HepG2 (cell line): ENCODE measurements at regions not wholly inside any gene's neighbourhood (a gene's known extent, or its start where the extent isn't known, plus 50 kb on each side); places are given as distances from the start of the nearest gene placed in this dataset.

Source experiments
- ATAC-seq: fragments of 200-7000 bp; cut with Tn5 transposase; 3 replicates; pipeline ENCODE4 v1.9.1; 2020; ENCODE audit warnings: mild to moderate bottlenecking, moderate library complexity
- BruUV-seq: library from RNA; stranded (reverse); fragments of 400-500 nt; replicated peaks from 2 replicates; lab custom pipeline; 2021; lab: Mats Ljungman, UMichigan
- CTCF ChIA-PET: fragments of 300-600 bp; formaldehyde crosslinking; extraction: SDS; loops from one replicate; lab custom pipeline; 2021; ENCODE audit warnings: low total read pairs, inconsistent platforms, low intra/inter-chr PET ratio; lab: Yijun Ruan, JAX
- POLR2A ChIA-PET: fragments of 350-600 bp; sonication (Branson Sonifier 250); formaldehyde crosslinking; loops from one replicate; lab custom pipeline; 2020; ENCODE audit warnings: antibody characterized with exemption, inconsistent platforms; lab: Yijun Ruan, JAX
- DNase-seq: peaks from one replicate; pipeline ENCODE4 v3.0.0-alpha.2; 2015; ENCODE audit warnings: low spot score
- FAIRE-seq: peaks from 3 replicates; lab custom pipeline; 2011; peaks lifted over from hg19 to GRCh38; lab: Jason Lieb, UNC
- H2AFZ ChIP-seq: one replicate; pipeline ENCODE4 v1.6.1; 2011; ENCODE audit warnings: low read length, inconsistent platforms
- H3K27ac ChIP-seq: fragments of 300-600 bp; 3 replicates; pipeline ENCODE4 v1.8.0; 2011; ENCODE audit warnings: mixed run types, mild to moderate bottlenecking, mixed read lengths, low read length, inconsistent platforms; ENCODE audit not compliant: insufficient read depth; ENCODE audit errors: extremely low read length
- H3K27me3 ChIP-seq, 2 experiments: fragments of 200-600 bp in 1 of 2; 2 replicates in 1 of 2; 3 replicates in 1 of 2; pipeline versions ENCODE4 v1.6.0 to v1.8.0; 2011; ENCODE audit warnings: low read length in 2 of 2, mild to moderate bottlenecking in 2 of 2, moderate library complexity in 2 of 2, inconsistent platforms in 1 of 2; ENCODE audit not compliant: insufficient read depth in 2 of 2, control insufficient read depth in 1 of 2
- H3K36me3 ChIP-seq, 2 experiments: fragments of 200-600 bp in 1 of 2; replicated peaks in 1 of 2; 2 replicates in 1 of 2; 3 replicates in 1 of 2; pipeline versions ENCODE4 v1.5.1 to v1.8.0; 2011; ENCODE audit warnings: low read length in 2 of 2, inconsistent platforms in 1 of 2; ENCODE audit not compliant: insufficient read depth in 2 of 2, control insufficient read depth in 1 of 2
- H3K4me1 ChIP-seq: 2 replicates; pipeline ENCODE4 v1.5.1; 2012; ENCODE audit warnings: low read length, inconsistent platforms; ENCODE audit not compliant: insufficient read depth
- H3K4me2 ChIP-seq: 2 replicates; pipeline ENCODE4 v1.6.0; 2011; ENCODE audit warnings: low read depth, low read length, inconsistent platforms
- H3K4me3 ChIP-seq, 3 experiments: fragments of 200-600 bp in 1 of 3; sonication (generic), shearing (Covaris generic) in 1 of 3; replicated peaks in 1 of 3; 2 replicates each; pipeline ENCODE4 v1.5.1; 2011 to 2016; ENCODE audit warnings: low read length in 3 of 3, inconsistent platforms in 2 of 3, low read depth in 2 of 3, mild to moderate bottlenecking in 2 of 3, control low read depth in 1 of 3, mixed read lengths in 1 of 3; ENCODE audit not compliant: insufficient read depth in 1 of 3
- H3K79me2 ChIP-seq: one replicate; pipeline ENCODE4 v1.6.1; 2011; ENCODE audit warnings: low read length, inconsistent platforms; ENCODE audit not compliant: insufficient read depth
- H3K9ac ChIP-seq: 2 replicates; pipeline ENCODE4 v1.6.0; 2011; ENCODE audit warnings: mild to moderate bottlenecking, low read depth, low read length, inconsistent platforms; ENCODE audit not compliant: insufficient read depth
- H3K9me3 ChIP-seq: 2 replicates; pipeline ENCODE4 v1.5.1; 2012; ENCODE audit warnings: mild to moderate bottlenecking, low read length
- H4K20me1 ChIP-seq: 2 replicates; pipeline ENCODE4 v1.6.0; 2011; ENCODE audit warnings: inconsistent platforms, mild to moderate bottlenecking, low read length, moderate library complexity; ENCODE audit not compliant: insufficient read depth
- ATF5 ChIP-seq: sonication (generic); formaldehyde crosslinking; IDR thresholded peaks from 2 replicates; pipeline ENCODE4 v1.4.0; 2020; ENCODE audit warnings: mild to moderate bottlenecking, low read depth, missing genetic modification reagents
- HNRNPK ChIP-seq: fragments of 200-400 bp; formaldehyde crosslinking; IDR thresholded peaks from 2 replicates; pipeline ENCODE4 v1.6.1; 2018; ENCODE audit warnings: low read length, low read depth, moderate library complexity, mild to moderate bottlenecking; ENCODE audit not compliant: poor library complexity, severe bottlenecking
- KMT2B ChIP-seq: IDR thresholded peaks from 2 replicates; pipeline ENCODE4 v1.6.1; 2016; ENCODE audit warnings: missing genetic modification reagents, missing compliant biosample characterization
- MIER2 ChIP-seq: IDR thresholded peaks from 2 replicates; pipeline ENCODE4 v1.6.1; 2016; ENCODE audit warnings: missing biosample characterization, missing genetic modification reagents
- MNT ChIP-seq: fragments of 450-650 bp; IDR thresholded peaks from 2 replicates; pipeline ENCODE4 v1.6.1; 2016
- PHF8 ChIP-seq: sonication (generic); formaldehyde crosslinking; IDR thresholded peaks from 2 replicates; pipeline ENCODE4 v1.5.0; 2020; ENCODE audit warnings: missing genetic modification reagents
- ZBTB20 ChIP-seq: sonication (generic); formaldehyde crosslinking; IDR thresholded peaks from 2 replicates; pipeline ENCODE4 v1.8.1; 2023; ENCODE audit warnings: missing genetic modification reagents, low read depth, mild to moderate bottlenecking, borderline replicate concordance
- ZBTB46 ChIP-seq: sonication (generic); formaldehyde crosslinking; IDR thresholded peaks from 2 replicates; pipeline ENCODE4 v1.4.0; 2020; ENCODE audit warnings: mild to moderate bottlenecking, missing genetic modification reagents, borderline replicate concordance
- ZNF12 ChIP-seq: sonication (generic); formaldehyde crosslinking; IDR thresholded peaks from 2 replicates; pipeline ENCODE4 v1.5.0; 2020; ENCODE audit warnings: missing genetic modification reagents
- ZNF205 ChIP-seq: IDR thresholded peaks from 2 replicates; pipeline ENCODE4 v1.6.1; 2018; ENCODE audit warnings: missing biosample characterization, missing genetic modification reagents
- ZNF224 ChIP-seq: sonication (generic); formaldehyde crosslinking; IDR thresholded peaks from 2 replicates; pipeline ENCODE4 v1.5.0; 2020; ENCODE audit warnings: mild to moderate bottlenecking, missing genetic modification reagents
- ZNF619 ChIP-seq: sonication (generic); formaldehyde crosslinking; IDR thresholded peaks from 2 replicates; pipeline ENCODE4 v1.4.0; 2020; ENCODE audit warnings: mild to moderate bottlenecking, missing genetic modification reagents
- WGBS: methylation state at CpG from one replicate; pipeline ENCODE4 v1.1.6; 2017; ENCODE audit warnings: low lambda C conversion rate; 5-methylcytosine and 5-hydroxymethylcytosine counted together
- in situ Hi-C: cut with HindIII; loops from 2 replicates; pipeline ENCODE4 v1.10.0; 2017; ENCODE audit warnings: low pct_unique_long_range_greater_than_20kb; ENCODE audit not compliant: extremely low pct_ligation_motif_present
- intact Hi-C: fragments of 100-400 bp; cut with micrococcal nuclease; formaldehyde crosslinking; loops from one replicate; pipeline ENCODE4 v1.10.0; 2022; ENCODE audit not compliant: unreplicated experiment

GRCh38 chr5:2493356-2493755, 258.1 kb downstream of the IRX2 start:
- DNase-seq, result no peak
- FAIRE-seq, result no peak
- H3K4me2 ChIP-seq, result no peak overlapping the region
- TF ChIP-seq ZBTB20 (CRISPR knock-in tag), result no peak
- TF ChIP-seq ZNF205 (CRISPR knock-in tag), result no peak
- no peak for TF ChIP-seq PHF8 (CRISPR knock-in tag)
- TF ChIP-seq MNT, result peak; percentile 55
- H2AFZ ChIP-seq, result no peak overlapping the region
- ATAC-seq, result no peak
- H4K20me1 ChIP-seq, result no peaks in the 10 kb centered on the region
- H3K36me3 ChIP-seq, result no peaks in the 10 kb centered on the region
- WGBS, result 30% methylated on average over 2 of the region's 8 CpGs
- intact Hi-C loops (no loop called here), in situ Hi-C loops (no loop called here)
- CTCF ChIA-PET, result no interaction called here
- no TSS peak for BruUV-seq
- no peaks in the 10 kb centered on the region for H3K79me2 ChIP-seq
- POLR2A ChIA-PET, result no interaction called here
- H3K27ac ChIP-seq, result no peak overlapping the region
- H3K9ac ChIP-seq, result no peak overlapping the region
- no peaks in the 10 kb centered on the region for H3K9me3 ChIP-seq
- H3K4me3 ChIP-seq, result no peak overlapping the region
- H3K27me3 ChIP-seq, result no peaks in the 10 kb centered on the region
- no peaks in the 10 kb centered on the region for H3K4me1 ChIP-seq

GRCh38 chr5:2492476-2492875, 259.0 kb downstream of the IRX2 start:
- no peak overlapping the region for H3K4me2 ChIP-seq
- H3K9me3 ChIP-seq, result no peaks in the 10 kb centered on the region
- H3K36me3 ChIP-seq, result no peaks in the 10 kb centered on the region
- no TSS peak for BruUV-seq
- H2AFZ ChIP-seq, result no peak overlapping the region
- no peaks in the 10 kb centered on the region for H4K20me1 ChIP-seq
- H3K27ac ChIP-seq, result no peak overlapping the region
- ChIA-PET POLR2A (no interaction called here), CTCF (no interaction called here)
- no peaks in the 10 kb centered on the region for H3K79me2 ChIP-seq
- no peaks in the 10 kb centered on the region for H3K4me1 ChIP-seq
- no peak for FAIRE-seq
- intact Hi-C loops (no loop called here), in situ Hi-C loops (no loop called here)
- no peak for ATAC-seq
- H3K9ac ChIP-seq, result no peak overlapping the region
- DNase-seq, result no peak
- no peak overlapping the region for H3K4me3 ChIP-seq
- no peaks in the 10 kb centered on the region for H3K27me3 ChIP-seq
- WGBS, result 0% methylated on average over 4 of the region's 7 CpGs
- TF ChIP-seq MIER2 (CRISPR knock-in tag), result no peak
- no peak for TF ChIP-seq ZNF224
- TF ChIP-seq ATF5, result no peak
- no peak for TF ChIP-seq ZBTB46 (CRISPR knock-in tag)
- TF ChIP-seq ZNF12 (CRISPR knock-in tag), result no peak
- TF ChIP-seq HNRNPK, result no peak
- TF ChIP-seq KMT2B (CRISPR knock-in tag), result no peak
- TF ChIP-seq ZNF619 (CRISPR knock-in tag), result no peak
